ENCODE measurements at regions not wholly inside any gene's neighbourhood (a gene's known extent, or its start where the extent isn't known, plus 50 kb on each side); places are given as distances from the start of the nearest gene placed in this dataset.

- no peak for DNase-seq (ENCODE audit: low read depth)
- H3K4me3 ChIP-seq (ENCODE audit: control insufficient read depth, low read depth, low read length), result no peak overlapping the region
- TF ChIP-seq, protein P1, sequence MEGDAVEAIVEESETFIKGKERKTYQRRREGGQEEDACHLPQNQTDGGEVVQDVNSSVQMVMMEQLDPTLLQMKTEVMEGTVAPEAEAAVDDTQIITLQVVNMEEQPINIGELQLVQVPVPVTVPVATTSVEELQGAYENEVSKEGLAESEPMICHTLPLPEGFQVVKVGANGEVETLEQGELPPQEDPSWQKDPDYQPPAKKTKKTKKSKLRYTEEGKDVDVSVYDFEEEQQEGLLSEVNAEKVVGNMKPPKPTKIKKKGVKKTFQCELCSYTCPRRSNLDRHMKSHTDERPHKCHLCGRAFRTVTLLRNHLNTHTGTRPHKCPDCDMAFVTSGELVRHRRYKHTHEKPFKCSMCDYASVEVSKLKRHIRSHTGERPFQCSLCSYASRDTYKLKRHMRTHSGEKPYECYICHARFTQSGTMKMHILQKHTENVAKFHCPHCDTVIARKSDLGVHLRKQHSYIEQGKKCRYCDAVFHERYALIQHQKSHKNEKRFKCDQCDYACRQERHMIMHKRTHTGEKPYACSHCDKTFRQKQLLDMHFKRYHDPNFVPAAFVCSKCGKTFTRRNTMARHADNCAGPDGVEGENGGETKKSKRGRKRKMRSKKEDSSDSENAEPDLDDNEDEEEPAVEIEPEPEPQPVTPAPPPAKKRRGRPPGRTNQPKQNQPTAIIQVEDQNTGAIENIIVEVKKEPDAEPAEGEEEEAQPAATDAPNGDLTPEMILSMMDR (IDR thresholded peaks at IDR 0.05; ENCODE audit: control insufficient read depth, insufficient read depth, low read depth, low read length, missing control alignments), result no peak
Measured at GRCh38 chr6:169321546-169321945, 67.9 kb upstream of the THBS2 start.

- H3K4me3 ChIP-seq (ENCODE audit: control insufficient read depth, low read depth, low read length), result peak overlapping the region; percentile 10; the same call in 1 of the 2 replicates
- TF ChIP-seq, protein P1 (IDR thresholded peaks at IDR 0.05; ENCODE audit: control insufficient read depth, insufficient read depth, low read depth, low read length, missing control alignments), result no peak
- no peak for DNase-seq (ENCODE audit: low read depth)
Measured at GRCh38 chr6:169320013-169320412, 66.4 kb upstream of the THBS2 start.

- no peak for DNase-seq (ENCODE audit: low read depth)
- TF ChIP-seq, protein P1 (IDR thresholded peaks at IDR 0.05; ENCODE audit: control insufficient read depth, insufficient read depth, low read depth, low read length, missing control alignments), result no peak
Measured at GRCh38 chr6:169317441-169318202, 64.0 kb upstream of the THBS2 start.

GRCh38 chr6:169316651-169317050 is 63.0 kb upstream of the THBS2 start:
- TF ChIP-seq, protein P1 (IDR thresholded peaks at IDR 0.05; ENCODE audit: control insufficient read depth, insufficient read depth, low read depth, low read length, missing control alignments), result no peak
- no peak for DNase-seq (ENCODE audit: low read depth)
- no peak overlapping the region for H3K4me3 ChIP-seq (ENCODE audit: control insufficient read depth, low read depth, low read length)

More at GRCh38 chr6:169317441-169318202, 64.0 kb upstream of the THBS2 start:
- H3K4me3 ChIP-seq (ENCODE audit: control insufficient read depth, low read depth, low read length), result no peak overlapping the region

- TF ChIP-seq, protein P1 (IDR thresholded peaks at IDR 0.05; ENCODE audit: control insufficient read depth, insufficient read depth, low read depth, low read length, missing control alignments), result no peak
Measured at GRCh38 chr6:169315830-169316614, 62.4 kb upstream of the THBS2 start.

GRCh38 chr6:169313347-169314010 is 59.8 kb upstream of the THBS2 start:
- TF ChIP-seq, protein P1 (IDR thresholded peaks at IDR 0.05; ENCODE audit: control insufficient read depth, insufficient read depth, low read depth, low read length, missing control alignments), result no peak
- no peak overlapping the region for H3K4me3 ChIP-seq (ENCODE audit: control insufficient read depth, low read depth, low read length)
- no peak for DNase-seq (ENCODE audit: low read depth)

More at GRCh38 chr6:169315830-169316614, 62.4 kb upstream of the THBS2 start:
- DNase-seq (ENCODE audit: low read depth), result no peak
- no peak overlapping the region for H3K4me3 ChIP-seq (ENCODE audit: control insufficient read depth, low read depth, low read length)

Data from AG09309 (cell line).